ENCODE measurements at regions not wholly inside any gene's neighbourhood (a gene's known extent, or its start where the extent isn't known, plus 50 kb on each side); places are given as distances from the start of the nearest gene placed in this dataset.

- DNase-seq, result no peak
- Mint-ChIP-seq H3K36me3 (ENCODE audit: insufficient read depth) (no peaks in the 10 kb centered on the region), H3K9me3 (no peaks in the 10 kb centered on the region), H3K4me1 (ENCODE audit: low read depth in 2 of 2) (peaks cover 0 to 2% of the 10 kb centered on the region in 2 donors), H3K27me3 (peaks cover 17 to 21% of the 10 kb centered on the region in 2 donors), H3K27ac (no peak overlapping the region), H3K4me3 (no peak overlapping the region)
- ATAC-seq (replicated peaks), result no peak
These were observed 64.8 kb upstream of the PLEKHG3 start for GRCh38 chr14:64639340-64639821.

GRCh38 chr14:64640839-64641238, 63.4 kb upstream of the PLEKHG3 start:
- no peak overlapping the region for H3K4me3 Mint-ChIP-seq
- H3K36me3 Mint-ChIP-seq (ENCODE audit: insufficient read depth), result no peaks in the 10 kb centered on the region
- no peak for DNase-seq

GRCh38 chr14:64641760-64642159, 62.5 kb upstream of the PLEKHG3 start:
- DNase-seq (no peak), ATAC-seq (replicated peaks) (no peak)
- Mint-ChIP-seq H3K4me3 (no peak overlapping the region), H3K9me3 (no peaks in the 10 kb centered on the region), H3K36me3 (ENCODE audit: insufficient read depth) (no peaks in the 10 kb centered on the region), H3K27ac (no peak overlapping the region), H3K27me3 (peaks cover 29 to 36% of the 10 kb centered on the region in 2 donors), H3K4me1 (ENCODE audit: low read depth in 2 of 2) (no peaks in the 10 kb centered on the region)

More at GRCh38 chr14:64640839-64641238, 63.4 kb upstream of the PLEKHG3 start:
- no peak for ATAC-seq (replicated peaks)
- Mint-ChIP-seq H3K4me1 (ENCODE audit: low read depth in 2 of 2) (peaks cover 0 to 2% of the 10 kb centered on the region in 2 donors), H3K9me3 (no peaks in the 10 kb centered on the region), H3K27ac (no peak overlapping the region), H3K27me3 (peaks cover 25 to 36% of the 10 kb centered on the region in 2 donors)

- no peaks in the 10 kb centered on the region for H3K9me3 Mint-ChIP-seq
- H3K27me3 Mint-ChIP-seq, result peaks cover 24 to 33% of the 10 kb centered on the region in 2 donors
- DNase-seq, result no peak
These were observed 60.5 kb upstream of the PLEKHG3 start for GRCh38 chr14:64643709-64644108.

GRCh38 chr14:64644629-64645028, 59.6 kb upstream of the PLEKHG3 start:
- H3K4me1 Mint-ChIP-seq (ENCODE audit: low read depth in 2 of 2), result no peaks in the 10 kb centered on the region
- H3K4me3 Mint-ChIP-seq, result no peak overlapping the region
- H3K27ac Mint-ChIP-seq, result no peak overlapping the region
- H3K27me3 Mint-ChIP-seq, result peaks cover 33 to 34% of the 10 kb centered on the region in 2 donors
- ATAC-seq (replicated peaks) (no peak), DNase-seq (no peak)
- H3K36me3 Mint-ChIP-seq (ENCODE audit: insufficient read depth), result no peaks in the 10 kb centered on the region
- no peaks in the 10 kb centered on the region for H3K9me3 Mint-ChIP-seq

More at GRCh38 chr14:64643709-64644108, 60.5 kb upstream of the PLEKHG3 start:
- no peak overlapping the region for H3K27ac Mint-ChIP-seq
- no peaks in the 10 kb centered on the region for H3K36me3 Mint-ChIP-seq (ENCODE audit: insufficient read depth)
- no peaks in the 10 kb centered on the region for H3K4me1 Mint-ChIP-seq (ENCODE audit: low read depth in 2 of 2)
- H3K4me3 Mint-ChIP-seq, result no peak overlapping the region
- no peak for ATAC-seq (replicated peaks)

GRCh38 chr14:64645220-64645892, 58.9 kb upstream of the PLEKHG3 start:
- DNase-seq (no peak), ATAC-seq (replicated peaks) (no peak)

GRCh38 chr14:64646103-64646502, 58.1 kb upstream of the PLEKHG3 start:
- H3K27me3 Mint-ChIP-seq, result peaks cover 39 to 48% of the 10 kb centered on the region in 2 donors
- H3K27ac Mint-ChIP-seq, result no peak overlapping the region
- no peaks in the 10 kb centered on the region for H3K4me1 Mint-ChIP-seq (ENCODE audit: low read depth in 2 of 2)
- no peak for DNase-seq
- H3K4me3 Mint-ChIP-seq, result no peak overlapping the region
- ATAC-seq (replicated peaks), result no peak
- H3K36me3 Mint-ChIP-seq (ENCODE audit: insufficient read depth), result no peaks in the 10 kb centered on the region
- H3K9me3 Mint-ChIP-seq, result no peaks in the 10 kb centered on the region

More at GRCh38 chr14:64645220-64645892, 58.9 kb upstream of the PLEKHG3 start:
- Mint-ChIP-seq H3K27ac (no peak overlapping the region), H3K36me3 (ENCODE audit: insufficient read depth) (no peaks in the 10 kb centered on the region), H3K9me3 (no peaks in the 10 kb centered on the region), H3K27me3 (peaks cover 39 to 41% of the 10 kb centered on the region in 2 donors), H3K4me3 (no peak overlapping the region), H3K4me1 (ENCODE audit: low read depth in 2 of 2) (no peaks in the 10 kb centered on the region)

- no peaks in the 10 kb centered on the region for H3K36me3 Mint-ChIP-seq (ENCODE audit: insufficient read depth)
- no peaks in the 10 kb centered on the region for H3K4me1 Mint-ChIP-seq (ENCODE audit: low read depth in 2 of 2)
- ATAC-seq (replicated peaks) (no peak), DNase-seq (no peak)
- H3K9me3 Mint-ChIP-seq, result no peaks in the 10 kb centered on the region
- no peak overlapping the region for H3K4me3 Mint-ChIP-seq
- H3K27me3 Mint-ChIP-seq, result peaks cover 21 to 52% of the 10 kb centered on the region in 2 donors
- no peak overlapping the region for H3K27ac Mint-ChIP-seq
These were observed 54.7 kb upstream of the PLEKHG3 start for GRCh38 chr14:64649383-64649998.

- no peaks in the 10 kb centered on the region for H3K9me3 Mint-ChIP-seq
- peaks cover 6 to 38% of the 10 kb centered on the region in 2 donors for H3K27me3 Mint-ChIP-seq
- no peak overlapping the region for H3K27ac Mint-ChIP-seq
- ATAC-seq (replicated peaks) (no peak), DNase-seq (no peak)
- no peak overlapping the region for H3K4me3 Mint-ChIP-seq
- H3K36me3 Mint-ChIP-seq (ENCODE audit: insufficient read depth), result no peaks in the 10 kb centered on the region
- peaks cover 3% of the 10 kb centered on the region in 2 donors for H3K4me1 Mint-ChIP-seq (ENCODE audit: low read depth in 2 of 2)
These were observed 50.4 kb upstream of the PLEKHG3 start for GRCh38 chr14:64653900-64654245.

GRCh38 chr14:64654246-64654900, 49.9 kb upstream of the PLEKHG3 start:
- peaks cover 8% of the 10 kb centered on the region in 2 donors for H3K4me1 Mint-ChIP-seq (ENCODE audit: low read depth in 2 of 2)
- DNase-seq, result no peak
- no peaks in the 10 kb centered on the region for H3K36me3 Mint-ChIP-seq (ENCODE audit: insufficient read depth)
- peak; percentile 41 for ATAC-seq (replicated peaks)
- peaks cover 6 to 33% of the 10 kb centered on the region in 2 donors for H3K27me3 Mint-ChIP-seq
- H3K4me3 Mint-ChIP-seq, result no peak overlapping the region
- no peak overlapping the region for H3K27ac Mint-ChIP-seq
- H3K9me3 Mint-ChIP-seq, result no peaks in the 10 kb centered on the region
